Keratinocyte (primary cell): ENCODE measurements at regions not wholly inside any gene's neighbourhood (a gene's known extent, or its start where the extent isn't known, plus 50 kb on each side); places are given as distances from the start of the nearest gene placed in this dataset.

Experiments
- EZH2 ChIP-seq: IDR thresholded peaks from one replicate; pipeline ENCODE4 v1.6.1; 2012; ENCODE audit warnings: inconsistent platforms, mild to moderate bottlenecking, low read length, moderate library complexity
- TF ChIP-seq, protein P1 (sequence below), 3 experiments: IDR thresholded peaks in 1 of 3; conservative IDR thresholded peaks in 1 of 3; optimal IDR thresholded peaks in 1 of 3; 2 replicates in 2 of 3; 3 replicates in 1 of 3; pipeline versions ENCODE3 to v1.5.1; 2011; ENCODE audit warnings: low read length in 3 of 3, mild to moderate bottlenecking in 3 of 3, moderate library complexity in 2 of 3, control low read depth in 1 of 3, inconsistent platforms in 1 of 3; ENCODE audit not compliant: insufficient read depth in 2 of 3; ENCODE audit errors: extremely low read depth in 1 of 3

DNA sequence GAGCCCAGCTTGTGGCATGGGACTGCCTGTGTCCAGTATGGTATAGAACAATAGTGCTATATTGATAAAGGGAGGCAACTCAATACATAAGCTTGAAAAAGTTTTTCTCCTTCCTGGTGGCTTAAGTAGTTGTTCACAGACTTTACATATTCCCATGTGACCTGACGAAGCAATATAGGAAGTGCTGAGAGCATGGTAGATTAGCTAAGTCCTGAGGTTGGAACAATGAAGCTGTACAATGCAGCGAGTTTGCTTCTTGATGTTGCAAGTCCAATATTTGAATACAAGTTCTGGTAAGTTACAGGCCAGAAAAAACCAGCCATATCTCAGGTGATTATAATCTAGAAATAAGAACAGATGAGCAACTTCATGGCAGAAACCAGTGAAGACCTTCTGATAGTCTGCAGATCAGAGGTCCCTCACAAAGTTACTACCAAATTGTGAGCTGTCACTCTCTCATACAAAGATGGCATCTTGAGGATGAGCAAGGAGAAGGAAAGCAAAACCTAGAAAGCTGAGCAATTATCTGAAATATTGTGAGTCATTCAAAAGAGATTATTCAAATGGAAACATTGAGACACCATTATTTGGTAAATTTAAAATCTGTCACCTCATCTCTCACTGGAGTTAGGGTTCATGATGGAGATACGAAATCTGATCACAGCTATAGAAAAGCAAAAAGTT lies 72.9 kb upstream of the BTG1 start:
- no peak for TF ChIP-seq EZH2
- TF ChIP-seq, protein P1, sequence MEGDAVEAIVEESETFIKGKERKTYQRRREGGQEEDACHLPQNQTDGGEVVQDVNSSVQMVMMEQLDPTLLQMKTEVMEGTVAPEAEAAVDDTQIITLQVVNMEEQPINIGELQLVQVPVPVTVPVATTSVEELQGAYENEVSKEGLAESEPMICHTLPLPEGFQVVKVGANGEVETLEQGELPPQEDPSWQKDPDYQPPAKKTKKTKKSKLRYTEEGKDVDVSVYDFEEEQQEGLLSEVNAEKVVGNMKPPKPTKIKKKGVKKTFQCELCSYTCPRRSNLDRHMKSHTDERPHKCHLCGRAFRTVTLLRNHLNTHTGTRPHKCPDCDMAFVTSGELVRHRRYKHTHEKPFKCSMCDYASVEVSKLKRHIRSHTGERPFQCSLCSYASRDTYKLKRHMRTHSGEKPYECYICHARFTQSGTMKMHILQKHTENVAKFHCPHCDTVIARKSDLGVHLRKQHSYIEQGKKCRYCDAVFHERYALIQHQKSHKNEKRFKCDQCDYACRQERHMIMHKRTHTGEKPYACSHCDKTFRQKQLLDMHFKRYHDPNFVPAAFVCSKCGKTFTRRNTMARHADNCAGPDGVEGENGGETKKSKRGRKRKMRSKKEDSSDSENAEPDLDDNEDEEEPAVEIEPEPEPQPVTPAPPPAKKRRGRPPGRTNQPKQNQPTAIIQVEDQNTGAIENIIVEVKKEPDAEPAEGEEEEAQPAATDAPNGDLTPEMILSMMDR (optimal IDR thresholded peaks at IDR 0.05 in 1 of 3, IDR thresholded peaks at IDR 0.05 in 1 of 3, conservative IDR thresholded peaks at IDR 0.05 in 1 of 3; ENCODE audit: extremely low read depth in 1 of 3, insufficient read depth in 2 of 3, low read length in 3 of 3) = no peak
